ENCODE measurements at regions not wholly inside any gene's neighbourhood (a gene's known extent, or its start where the extent isn't known, plus 50 kb on each side); places are given as distances from the start of the nearest gene placed in this dataset.

DNA sequence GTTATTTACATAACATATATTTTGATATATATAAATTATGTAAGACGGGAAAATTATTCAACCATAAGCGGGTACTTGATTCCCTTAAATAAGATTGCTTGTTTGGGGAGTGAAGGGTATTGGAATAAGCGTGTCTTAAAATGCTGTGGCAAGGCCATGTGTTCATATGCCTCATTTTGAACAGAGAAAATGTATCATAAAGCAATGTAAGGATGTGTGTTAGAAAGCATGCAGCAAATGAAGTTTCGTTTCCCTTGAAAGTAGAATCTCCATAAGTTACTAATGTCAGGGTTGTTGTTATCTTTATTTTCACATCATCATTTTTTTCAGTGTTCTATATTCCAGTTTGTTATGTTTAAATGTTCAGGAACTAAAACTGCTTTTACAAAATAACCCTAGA lies 465.6 kb downstream of the FOXG1 start:
- Histone ChIP-seq H3K27me3 (ENCODE audit: control insufficient read depth, insufficient read depth, low read length) (no peaks in the 10 kb centered on the region), H3K4me3 (ENCODE audit: low read depth, low read length) (no peak overlapping the region), H3K36me3 (ENCODE audit: control insufficient read depth, insufficient read depth, low read length) (no peaks in the 10 kb centered on the region)
- TF ChIP-seq, protein P1, sequence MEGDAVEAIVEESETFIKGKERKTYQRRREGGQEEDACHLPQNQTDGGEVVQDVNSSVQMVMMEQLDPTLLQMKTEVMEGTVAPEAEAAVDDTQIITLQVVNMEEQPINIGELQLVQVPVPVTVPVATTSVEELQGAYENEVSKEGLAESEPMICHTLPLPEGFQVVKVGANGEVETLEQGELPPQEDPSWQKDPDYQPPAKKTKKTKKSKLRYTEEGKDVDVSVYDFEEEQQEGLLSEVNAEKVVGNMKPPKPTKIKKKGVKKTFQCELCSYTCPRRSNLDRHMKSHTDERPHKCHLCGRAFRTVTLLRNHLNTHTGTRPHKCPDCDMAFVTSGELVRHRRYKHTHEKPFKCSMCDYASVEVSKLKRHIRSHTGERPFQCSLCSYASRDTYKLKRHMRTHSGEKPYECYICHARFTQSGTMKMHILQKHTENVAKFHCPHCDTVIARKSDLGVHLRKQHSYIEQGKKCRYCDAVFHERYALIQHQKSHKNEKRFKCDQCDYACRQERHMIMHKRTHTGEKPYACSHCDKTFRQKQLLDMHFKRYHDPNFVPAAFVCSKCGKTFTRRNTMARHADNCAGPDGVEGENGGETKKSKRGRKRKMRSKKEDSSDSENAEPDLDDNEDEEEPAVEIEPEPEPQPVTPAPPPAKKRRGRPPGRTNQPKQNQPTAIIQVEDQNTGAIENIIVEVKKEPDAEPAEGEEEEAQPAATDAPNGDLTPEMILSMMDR (IDR thresholded peaks at IDR 0.05; ENCODE audit: insufficient read depth, low read length, poor library complexity, severe bottlenecking): no peak
- DNase-seq (ENCODE audit: low read depth): no peak

DNA sequence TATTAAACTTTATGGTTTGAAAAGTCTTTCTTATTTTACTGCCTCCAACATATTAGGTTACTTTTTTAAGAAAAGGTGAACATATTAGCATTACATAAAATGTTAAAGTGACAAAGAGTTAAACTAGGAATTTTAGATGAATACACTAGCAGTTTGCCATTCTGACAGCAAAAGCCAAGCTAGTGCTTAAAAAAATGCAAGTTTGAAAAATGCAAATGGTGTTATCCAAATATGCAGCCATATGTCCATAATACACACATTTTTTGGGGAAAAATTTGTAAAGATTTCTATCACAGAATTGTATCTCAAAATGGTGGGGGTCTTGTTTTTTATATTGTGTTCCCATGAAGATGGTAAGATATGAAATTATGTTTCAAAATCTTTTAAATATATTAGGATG lies 466.1 kb downstream of the FOXG1 start:
- no peak overlapping the region for H3K4me3 ChIP-seq (ENCODE audit: low read depth, low read length)
- no peaks in the 10 kb centered on the region for H3K27me3 ChIP-seq (ENCODE audit: control insufficient read depth, insufficient read depth, low read length)
- TF ChIP-seq, protein P1 (IDR thresholded peaks at IDR 0.05; ENCODE audit: insufficient read depth, low read length, poor library complexity, severe bottlenecking): no peak
- no peak for DNase-seq (ENCODE audit: low read depth)
- H3K36me3 ChIP-seq (ENCODE audit: control insufficient read depth, insufficient read depth, low read length): no peaks in the 10 kb centered on the region

DNA sequence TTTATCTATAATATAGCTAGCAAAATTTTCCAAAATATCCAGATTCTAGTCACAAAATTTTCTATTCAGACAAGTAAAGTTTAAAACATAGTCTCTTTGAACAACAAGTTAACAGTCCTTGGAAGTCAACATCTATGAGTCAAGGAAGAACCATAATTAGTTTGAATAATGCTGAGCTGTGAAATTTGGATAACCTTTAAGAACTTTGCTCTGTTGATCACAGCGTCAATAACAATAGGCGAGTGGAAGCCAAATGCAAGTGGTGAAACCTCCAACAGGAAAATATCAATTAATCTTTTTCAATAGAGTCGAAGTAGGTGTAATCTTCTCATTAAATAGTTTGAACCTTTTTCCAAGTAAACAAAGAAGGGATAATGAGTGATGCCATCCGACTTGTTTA lies 466.6 kb downstream of the FOXG1 start:
- TF ChIP-seq, protein P1 (IDR thresholded peaks at IDR 0.05; ENCODE audit: insufficient read depth, low read length, poor library complexity, severe bottlenecking): no peak
- Histone ChIP-seq H3K27me3 (ENCODE audit: control insufficient read depth, insufficient read depth, low read length) (no peaks in the 10 kb centered on the region), H3K4me3 (ENCODE audit: low read depth, low read length) (no peak overlapping the region), H3K36me3 (ENCODE audit: control insufficient read depth, insufficient read depth, low read length) (no peaks in the 10 kb centered on the region)
- DNase-seq (ENCODE audit: low read depth): no peak

DNA sequence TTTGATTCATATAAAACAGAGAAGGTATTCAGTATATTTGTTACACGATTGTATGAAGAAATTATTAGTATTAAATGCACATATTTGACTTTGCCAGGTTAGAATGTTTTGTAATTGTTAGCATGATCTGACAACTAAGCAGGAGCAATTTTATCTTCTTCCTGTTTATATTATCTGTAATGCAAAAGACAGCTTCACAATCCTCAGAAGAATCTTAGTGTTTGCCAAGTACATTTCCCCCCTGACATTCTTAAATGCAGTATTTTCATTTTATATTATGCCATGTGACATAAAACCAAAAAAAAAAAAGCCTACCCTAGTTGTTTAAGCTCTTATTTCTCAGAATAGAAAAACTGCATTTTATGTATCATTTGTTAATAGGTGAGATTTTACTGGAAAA lies 469.4 kb downstream of the FOXG1 start:
- H3K36me3 ChIP-seq (ENCODE audit: control insufficient read depth, insufficient read depth, low read length): no peaks in the 10 kb centered on the region
- TF ChIP-seq, protein P1 (IDR thresholded peaks at IDR 0.05; ENCODE audit: insufficient read depth, low read length, poor library complexity, severe bottlenecking): no peak
- no peaks in the 10 kb centered on the region for H3K27me3 ChIP-seq (ENCODE audit: control insufficient read depth, insufficient read depth, low read length)
- no peak overlapping the region for H3K4me3 ChIP-seq (ENCODE audit: low read depth, low read length)
- DNase-seq (ENCODE audit: low read depth): no peak

DNA sequence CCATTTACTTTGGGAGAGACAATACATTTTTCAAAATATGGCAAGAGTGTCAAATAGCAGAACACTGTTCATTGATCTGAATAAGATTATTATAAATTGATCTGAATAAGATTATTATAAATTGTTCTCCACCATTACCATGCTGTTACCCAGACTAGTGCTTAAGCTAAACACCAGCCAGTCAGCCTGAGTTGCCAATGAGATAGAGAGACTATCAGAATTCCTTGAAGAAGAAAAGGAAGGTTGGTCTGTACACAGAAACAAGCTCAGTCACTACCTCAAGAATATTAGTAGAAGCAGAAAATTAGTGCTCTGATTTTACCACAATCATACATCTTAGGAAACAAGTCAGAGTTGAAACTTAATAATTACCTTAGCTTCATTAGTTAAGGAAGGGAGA lies 469.8 kb downstream of the FOXG1 start:
- TF ChIP-seq, protein P1 (IDR thresholded peaks at IDR 0.05; ENCODE audit: insufficient read depth, low read length, poor library complexity, severe bottlenecking): no peak
- DNase-seq (ENCODE audit: low read depth): no peak
- Histone ChIP-seq H3K4me3 (ENCODE audit: low read depth, low read length) (no peak overlapping the region), H3K36me3 (ENCODE audit: control insufficient read depth, insufficient read depth, low read length) (no peaks in the 10 kb centered on the region), H3K27me3 (ENCODE audit: control insufficient read depth, insufficient read depth, low read length) (no peaks in the 10 kb centered on the region)

DNA sequence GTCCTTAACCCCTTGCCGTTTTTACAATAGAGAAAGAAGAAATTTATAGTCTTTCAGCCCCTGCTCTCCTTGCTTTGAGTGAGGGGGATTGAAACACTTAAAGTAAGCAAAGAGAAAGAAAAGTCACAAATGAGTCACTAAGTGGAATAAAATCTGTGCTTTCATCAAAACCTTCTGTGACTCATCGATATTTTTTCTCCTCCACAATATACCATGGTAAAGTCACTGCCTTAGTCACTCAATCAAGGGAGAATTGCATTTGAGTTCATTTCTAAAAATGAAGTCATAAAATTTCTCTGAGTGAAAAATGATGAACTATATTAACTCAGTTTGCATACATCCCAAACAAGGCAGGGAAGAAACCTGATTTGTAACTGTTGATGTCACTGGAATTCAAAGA lies 470.3 kb downstream of the FOXG1 start:
- no peak for DNase-seq (ENCODE audit: low read depth)
- Histone ChIP-seq H3K36me3 (ENCODE audit: control insufficient read depth, insufficient read depth, low read length) (no peaks in the 10 kb centered on the region), H3K27me3 (ENCODE audit: control insufficient read depth, insufficient read depth, low read length) (no peaks in the 10 kb centered on the region), H3K4me3 (ENCODE audit: low read depth, low read length) (no peak overlapping the region)
- TF ChIP-seq, protein P1 (IDR thresholded peaks at IDR 0.05; ENCODE audit: insufficient read depth, low read length, poor library complexity, severe bottlenecking): no peak
